WTC11 (cell line): ENCODE measurements at regions not wholly inside any gene's neighbourhood (a gene's known extent, or its start where the extent isn't known, plus 50 kb on each side); places are given as distances from the start of the nearest gene placed in this dataset.

Experiments used
- AFF4 ChIP-seq: sonication (generic); formaldehyde crosslinking; IDR thresholded peaks from 2 replicates; pipeline ENCODE4 v1.8.1; 2023; ENCODE audit warnings: mild to moderate bottlenecking, missing genetic modification reagents, borderline replicate concordance
- ATF2 ChIP-seq: sonication (generic); formaldehyde crosslinking; IDR thresholded peaks from 2 replicates; pipeline ENCODE4 v1.8.1; 2022; ENCODE audit warnings: low read depth, missing genetic modification reagents, borderline replicate concordance
- CTCF ChIP-seq: fragments of 200-600 bp; IDR thresholded peaks from 2 replicates; pipeline ENCODE4 v1.8.0; 2022; ENCODE audit warnings: antibody characterized with exemption
- E2F1 ChIP-seq: sonication (generic); formaldehyde crosslinking; IDR thresholded peaks from 2 replicates; pipeline ENCODE4 v1.8.0; 2022; ENCODE audit warnings: mild to moderate bottlenecking, missing genetic modification reagents
- GRHL2 ChIP-seq: fragments of 250-450 bp; sonication (Bioruptor Pico); IDR thresholded peaks from 2 replicates; pipeline ENCODE4 v1.8.0; 2022; ENCODE audit warnings: mild to moderate bottlenecking, moderate library complexity; ENCODE audit not compliant: insufficient replicate concordance, severe bottlenecking
- MAX ChIP-seq: sonication (generic); formaldehyde crosslinking; IDR thresholded peaks from 2 replicates; pipeline ENCODE4 v1.8.0; 2022; ENCODE audit warnings: mild to moderate bottlenecking, missing genetic modification reagents
- MLX ChIP-seq: sonication (generic); formaldehyde crosslinking; IDR thresholded peaks from 2 replicates; pipeline ENCODE4 v1.8.1; 2023; ENCODE audit warnings: mild to moderate bottlenecking, missing genetic modification reagents, moderate library complexity
- MYBL2 ChIP-seq: sonication (generic); formaldehyde crosslinking; IDR thresholded peaks from 2 replicates; pipeline ENCODE4 v1.8.1; 2023; ENCODE audit warnings: mild to moderate bottlenecking, moderate library complexity, missing genetic modification reagents
- NR2C2 ChIP-seq: sonication (generic); formaldehyde crosslinking; IDR thresholded peaks from 2 replicates; pipeline ENCODE4 v1.8.0; 2022; ENCODE audit warnings: mild to moderate bottlenecking, missing genetic modification reagents
- NR3C1 ChIP-seq: sonication (generic); formaldehyde crosslinking; conservative IDR thresholded peaks from 2 replicates; pipeline ENCODE4 v1.8.1; 2023; ENCODE audit warnings: low read depth, mild to moderate bottlenecking, missing genetic modification reagents
- SP1 ChIP-seq: sonication (generic); formaldehyde crosslinking; conservative IDR thresholded peaks from 2 replicates; pipeline ENCODE4 v1.8.1; 2022; ENCODE audit warnings: missing genetic modification reagents
- ZNF121 ChIP-seq: sonication (generic); formaldehyde crosslinking; IDR thresholded peaks from 2 replicates; pipeline ENCODE4 v1.8.0; 2023; ENCODE audit warnings: missing genetic modification reagents
- ZNF512 ChIP-seq: sonication (generic); formaldehyde crosslinking; IDR thresholded peaks from 2 replicates; pipeline ENCODE4 v1.8.1; 2022; ENCODE audit warnings: missing genetic modification reagents, borderline replicate concordance

GRCh38 chr1:209103092-209103491 is 480.4 kb upstream of the CAMK1G start:
- TF ChIP-seq ZNF512 (CRISPR knock-in tag) (no peak), CTCF (no peak), GRHL2 (CRISPR knock-in tag) (no peak), MAX (no peak), MYBL2 (CRISPR knock-in tag) (no peak), MLX (CRISPR knock-in tag) (no peak), SP1 (no peak), ATF2 (CRISPR knock-in tag) (no peak), E2F1 (no peak), AFF4 (CRISPR knock-in tag) (no peak), ZNF121 (CRISPR knock-in tag) (no peak), NR3C1 (no peak), NR2C2 (CRISPR knock-in tag) (no peak)
